ENCODE measurements at regions not wholly inside any gene's neighbourhood (a gene's known extent, or its start where the extent isn't known, plus 50 kb on each side); places are given as distances from the start of the nearest gene placed in this dataset.

GRCh38 chr16:80887062-80887461 lies 82.7 kb upstream of the CDYL2 start:
- Histone ChIP-seq H3K4me3 (ENCODE audit: insufficient read depth, low read depth, low read length) (no peak overlapping the region), H3K9me3 (ENCODE audit: insufficient read depth, low read depth, low read length) (no peaks in the 10 kb centered on the region), H3K4me1 (ENCODE audit: insufficient read depth, low read length) (no peaks in the 10 kb centered on the region), H3K9ac (ENCODE audit: low read length) (no peak overlapping the region), H3K36me3 (ENCODE audit: insufficient read depth, low read length) (no peaks in the 10 kb centered on the region), H2AFZ (ENCODE audit: low read depth, low read length) (no peak overlapping the region), H4K20me1 (ENCODE audit: insufficient read depth, low read length) (no peaks in the 10 kb centered on the region), H3K4me2 (ENCODE audit: low read length) (no peak overlapping the region), H3K79me2 (ENCODE audit: insufficient read depth, low read length) (no peaks in the 10 kb centered on the region), H3K27me3 (ENCODE audit: insufficient read depth, low read length) (peaks cover 5% of the 10 kb centered on the region), H3K27ac (ENCODE audit: low read depth, low read length) (no peak overlapping the region)
- DNase-seq (ENCODE audit: low read depth) (no peak), FAIRE-seq (no peak)
- Mint-ChIP-seq H3K4me1 (ENCODE audit: low read depth, unreplicated experiment) (no peaks in the 10 kb centered on the region), H3K36me3 (ENCODE audit: low read depth, unreplicated experiment) (no peaks in the 10 kb centered on the region), H3K4me3 (ENCODE audit: unreplicated experiment) (no peak overlapping the region), H3K9me3 (ENCODE audit: unreplicated experiment) (no peaks in the 10 kb centered on the region), H3K27me3 (ENCODE audit: low read depth, unreplicated experiment) (peaks cover 20% of the 10 kb centered on the region), H3K27ac (ENCODE audit: unreplicated experiment) (no peak overlapping the region)
- TF ChIP-seq CTCF (IDR thresholded peaks at IDR 0.05; ENCODE audit: insufficient read depth, low read depth, low read length) (no peak), EZH2 (IDR thresholded peaks at IDR 0.05; ENCODE audit: insufficient read depth, low read length) (no peak)

- no peaks in the 10 kb centered on the region for H4K20me1 ChIP-seq (ENCODE audit: insufficient read depth, low read length)
- no peaks in the 10 kb centered on the region for H3K4me1 Mint-ChIP-seq (ENCODE audit: low read depth, unreplicated experiment)
- H3K36me3 Mint-ChIP-seq (ENCODE audit: low read depth, unreplicated experiment), result no peaks in the 10 kb centered on the region
Observed at GRCh38 chr16:80883816-80884215, 79.4 kb upstream of the CDYL2 start.

More at GRCh38 chr16:80883816-80884215, 79.4 kb upstream of the CDYL2 start:
- no peak overlapping the region for H3K27ac ChIP-seq (ENCODE audit: low read depth, low read length)
- Mint-ChIP-seq H3K27me3 (ENCODE audit: low read depth, unreplicated experiment) (peaks cover 16% of the 10 kb centered on the region), H3K4me3 (ENCODE audit: unreplicated experiment) (no peak overlapping the region), H3K9me3 (ENCODE audit: unreplicated experiment) (no peaks in the 10 kb centered on the region), H3K27ac (ENCODE audit: unreplicated experiment) (no peak overlapping the region)
- H3K79me2 ChIP-seq (ENCODE audit: insufficient read depth, low read length), result no peaks in the 10 kb centered on the region
- peaks cover 5% of the 10 kb centered on the region for H3K27me3 ChIP-seq (ENCODE audit: insufficient read depth, low read length)
- no peaks in the 10 kb centered on the region for H3K9me3 ChIP-seq (ENCODE audit: insufficient read depth, low read depth, low read length)
- DNase-seq (ENCODE audit: low read depth) (no peak), FAIRE-seq (no peak)
- no peaks in the 10 kb centered on the region for H3K4me1 ChIP-seq (ENCODE audit: insufficient read depth, low read length)
- no peak overlapping the region for H3K9ac ChIP-seq (ENCODE audit: low read length)
- no peak overlapping the region for H3K4me3 ChIP-seq (ENCODE audit: insufficient read depth, low read depth, low read length)
- TF ChIP-seq CTCF (IDR thresholded peaks at IDR 0.05; ENCODE audit: insufficient read depth, low read depth, low read length), result no peak
- no peak for TF ChIP-seq EZH2 (IDR thresholded peaks at IDR 0.05; ENCODE audit: insufficient read depth, low read length)
- H3K4me2 ChIP-seq (ENCODE audit: low read length), result no peak overlapping the region
- H2AFZ ChIP-seq (ENCODE audit: low read depth, low read length), result no peak overlapping the region
- no peaks in the 10 kb centered on the region for H3K36me3 ChIP-seq (ENCODE audit: insufficient read depth, low read length)
